Upper lobe of left lung (tissue), 6 donors: ENCODE measurements at regions not wholly inside any gene's neighbourhood (a gene's known extent, or its start where the extent isn't known, plus 50 kb on each side); places are given as distances from the start of the nearest gene placed in this dataset.

ENCODE experiments used
- ATAC-seq, 2 donors: fragments of 200-7000 bp; cut with Tn5 transposase; one replicate each; pipeline ENCODE4 v1.9.1; 2022; ENCODE audit warnings: mild to moderate bottlenecking in 2 of 2, moderate library complexity in 2 of 2; ENCODE audit not compliant: low FRiP score in 2 of 2
- DNase-seq, 2 donors: peaks; one replicate each; pipeline ENCODE4 v3.0.0-alpha.2; 2019 to 2020
- H3K27ac ChIP-seq, 4 donors: fragments of 200-600 bp; sonication (generic); one replicate each; pipeline ENCODE4 v1.5.1; 2016 to 2019
- H3K27me3 ChIP-seq, 4 donors: fragments of 200-600 bp; sonication (generic); one replicate each; pipeline ENCODE4 v1.5.1; 2017 to 2019
- H3K36me3 ChIP-seq, 4 donors: fragments of 200-600 bp; sonication (generic); one replicate each; pipeline ENCODE4 v1.5.1; 2016 to 2019
- H3K4me1 ChIP-seq, 4 donors: fragments of 200-600 bp; sonication (generic); one replicate each; pipeline ENCODE4 v1.5.1; 2018 to 2019
- H3K4me3 ChIP-seq, 4 donors: fragments of 200-600 bp; sonication (generic); one replicate each; pipeline ENCODE4 v1.5.1; 2017 to 2019; ENCODE audit warnings: mild to moderate bottlenecking in 2 of 4, moderate library complexity in 1 of 4
- H3K9me3 ChIP-seq, 4 donors: fragments of 200-600 bp; sonication (generic); one replicate each; pipeline ENCODE4 v1.5.1; 2018 to 2019
- CTCF ChIP-seq, 6 experiments: fragments of 450-650 bp in 4 of 6; fragments of 200-600 bp in 2 of 6; sonication (generic) in 2 of 6; IDR thresholded peaks; one replicate each; pipeline ENCODE4 v1.5.1; 2016 to 2019; ENCODE audit warnings: antibody characterized with exemption in 6 of 6
- EP300 ChIP-seq, 4 donors: sonication (generic); formaldehyde crosslinking; IDR thresholded peaks; one replicate each; pipeline ENCODE4 v1.5.1; 2017; ENCODE audit warnings: antibody characterized with exemption in 4 of 4, control low read depth in 2 of 4
- POLR2A ChIP-seq, 4 donors: fragments of 450-650 bp; IDR thresholded peaks; one replicate each; pipeline ENCODE4 v1.5.1; 2016 to 2017; ENCODE audit warnings: antibody characterized with exemption in 4 of 4, mild to moderate bottlenecking in 2 of 4
- POLR2AphosphoS5 ChIP-seq, 2 donors: sonication (generic); formaldehyde crosslinking; IDR thresholded peaks; one replicate each; pipeline ENCODE4 v1.5.1; 2017; ENCODE audit warnings: antibody characterized with exemption in 2 of 2
- WGBS, 2 donors: methylation state at CpG; one replicate each; pipeline ENCODE4 v1.1.5; 2017 to 2018; 5-methylcytosine and 5-hydroxymethylcytosine counted together
- donor health status: DM: no; HTN: no; CAD: no; lungs with moderate emphysema.
- donor health status: DM: no; HTN: yes; CAD: no; lungs with severe emphysema.

GRCh38 chr13:73922493-73923393, 211.5 kb downstream of the KLF12 start:
- Histone ChIP-seq H3K9me3 (no peaks in the 10 kb centered on the region), H3K36me3 (no peaks in the 10 kb centered on the region), H3K4me1 (no peaks in the 10 kb centered on the region), H3K27me3 (no peaks in the 10 kb centered on the region), H3K27ac (no peak overlapping the region), H3K4me3 (no peak overlapping the region)
- ATAC-seq = no peak
- TF ChIP-seq EP300 (IDR thresholded peaks at IDR 0.05) = no peak
- TF ChIP-seq POLR2A (IDR thresholded peaks at IDR 0.05) = no peak
- no peak for TF ChIP-seq POLR2AphosphoS5 (IDR thresholded peaks at IDR 0.05)
- no peak for TF ChIP-seq CTCF (IDR thresholded peaks at IDR 0.05)
- WGBS, 2 donors = 91 to 92% methylated on average over 2 of the region's 2 CpGs
- DNase-seq = no peak

GRCh38 chr13:73918691-73919090, 215.5 kb downstream of the KLF12 start:
- WGBS, 2 donors = 52 to 71% methylated on average over 3 of the region's 3 CpGs
- Histone ChIP-seq H3K4me1 (peaks cover 0 to 2% (median 0%) of the 10 kb centered on the region in 4 donors), H3K9me3 (no peaks in the 10 kb centered on the region), H3K27me3 (no peaks in the 10 kb centered on the region), H3K36me3 (no peaks in the 10 kb centered on the region), H3K4me3 (no peak overlapping the region), H3K27ac (no peak overlapping the region)
- DNase-seq (no peak), ATAC-seq (no peak)
- TF ChIP-seq EP300 (IDR thresholded peaks at IDR 0.05) = no peak
- TF ChIP-seq POLR2A (IDR thresholded peaks at IDR 0.05) = no peak
- no peak for TF ChIP-seq POLR2AphosphoS5 (IDR thresholded peaks at IDR 0.05)
- no peak for TF ChIP-seq CTCF (IDR thresholded peaks at IDR 0.05)

GRCh38 chr13:73913751-73914518, 220.3 kb downstream of the KLF12 start:
- Histone ChIP-seq H3K4me3 (no peak overlapping the region), H3K27me3 (no peaks in the 10 kb centered on the region), H3K27ac (no peak overlapping the region), H3K4me1 (peaks cover 0 to 2% (median 0%) of the 10 kb centered on the region in 4 donors), H3K36me3 (no peaks in the 10 kb centered on the region), H3K9me3 (no peaks in the 10 kb centered on the region)
- TF ChIP-seq POLR2AphosphoS5 (IDR thresholded peaks at IDR 0.05) = no peak
- TF ChIP-seq POLR2A (IDR thresholded peaks at IDR 0.05) = no peak
- DNase-seq (no peak), ATAC-seq (peak in 1 of 2 donors; percentile 51)
- WGBS, 2 donors = 69 to 70% methylated on average over 4 of the region's 4 CpGs

- no peak for DNase-seq
- 66 to 78% methylated on average over 4 of the region's 4 CpGs for WGBS, 2 donors
- no peaks in the 10 kb centered on the region for H3K36me3 ChIP-seq
- H3K27me3 ChIP-seq = no peaks in the 10 kb centered on the region
- H3K27ac ChIP-seq = no peak overlapping the region
- no peak overlapping the region for H3K4me3 ChIP-seq
- peaks cover 0 to 2% (median 0%) of the 10 kb centered on the region in 4 donors for H3K4me1 ChIP-seq
- H3K9me3 ChIP-seq = no peaks in the 10 kb centered on the region
- ATAC-seq = peak in 1 of 2 donors; percentile 38
- TF ChIP-seq CTCF (IDR thresholded peaks at IDR 0.05) (no peak), POLR2AphosphoS5 (IDR thresholded peaks at IDR 0.05) (no peak)
Measured at GRCh38 chr13:73913079-73913740, 221.0 kb downstream of the KLF12 start.

- H3K4me3 ChIP-seq = no peak overlapping the region
- no peak for DNase-seq
Measured at GRCh38 chr13:73911361-73911760, 222.8 kb downstream of the KLF12 start.

More at GRCh38 chr13:73911361-73911760, 222.8 kb downstream of the KLF12 start:
- Histone ChIP-seq H3K36me3 (no peaks in the 10 kb centered on the region), H3K27ac (no peak overlapping the region), H3K4me1 (peaks cover 0 to 2% (median 0%) of the 10 kb centered on the region in 4 donors), H3K27me3 (no peaks in the 10 kb centered on the region), H3K9me3 (no peaks in the 10 kb centered on the region)
- no peak for ATAC-seq
- TF ChIP-seq POLR2AphosphoS5 (IDR thresholded peaks at IDR 0.05) = no peak
- no peak for TF ChIP-seq EP300 (IDR thresholded peaks at IDR 0.05)
- TF ChIP-seq POLR2A (IDR thresholded peaks at IDR 0.05) = no peak
- no peak for TF ChIP-seq CTCF (IDR thresholded peaks at IDR 0.05)
